Stimulated activated CD4-positive, alpha-beta T cell treated with anti-CD3 and anti-CD28 coated beads, Interleukin-12 subunit alpha, Interleukin-12 subunit beta, amount 100 ng/mL, for 48 hours (primary cell): ENCODE measurements at regions not wholly inside any gene's neighbourhood (a gene's known extent, or its start where the extent isn't known, plus 50 kb on each side); places are given as distances from the start of the nearest gene placed in this dataset.
A peak's percentile ranks its signal among the peaks of the same experiment; 100 is the strongest.
"Not testable (repeated sequence)": the region's sequence is repeated elsewhere in the genome, so short reads cannot be mapped to it uniquely, and the experiment has no call there.

Experiments used
- DNase-seq, 3 donors: peaks; one replicate each; pipeline ENCODE4 v3.0.0-alpha.2; 2020; ENCODE audit warnings: low read depth in 2 of 3, low spot score in 1 of 3

GRCh38 chr14:71388862-71389261 is 481.6 kb downstream of the PCNX1 start:
- DNase-seq, result no peak

GRCh38 chr14:71394386-71394785 is 487.1 kb downstream of the PCNX1 start:
- DNase-seq, result no peak

GRCh38 chr14:71395151-71395604 is 487.9 kb downstream of the PCNX1 start:
- no peak for DNase-seq

DNA sequence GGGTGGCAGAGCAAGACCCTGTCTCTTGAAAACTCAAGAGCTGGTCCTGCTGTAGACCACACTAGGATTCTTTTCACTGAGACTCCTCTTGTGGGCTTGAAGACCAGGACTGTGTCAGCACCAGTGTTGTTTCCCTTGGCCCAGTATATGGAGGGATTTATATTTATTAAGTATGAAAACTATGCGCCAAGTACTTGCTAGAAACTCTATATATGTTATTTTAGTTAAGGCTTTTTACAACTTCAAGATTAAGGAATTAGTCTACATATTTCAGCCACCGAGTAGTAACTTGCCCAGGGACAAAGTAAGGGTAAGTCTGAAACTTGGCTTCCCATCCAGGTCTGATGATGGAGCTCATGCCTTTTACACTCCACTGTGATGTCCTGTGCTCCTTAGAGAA is 488.4 kb downstream of the PCNX1 start:
- no peak for DNase-seq

DNA sequence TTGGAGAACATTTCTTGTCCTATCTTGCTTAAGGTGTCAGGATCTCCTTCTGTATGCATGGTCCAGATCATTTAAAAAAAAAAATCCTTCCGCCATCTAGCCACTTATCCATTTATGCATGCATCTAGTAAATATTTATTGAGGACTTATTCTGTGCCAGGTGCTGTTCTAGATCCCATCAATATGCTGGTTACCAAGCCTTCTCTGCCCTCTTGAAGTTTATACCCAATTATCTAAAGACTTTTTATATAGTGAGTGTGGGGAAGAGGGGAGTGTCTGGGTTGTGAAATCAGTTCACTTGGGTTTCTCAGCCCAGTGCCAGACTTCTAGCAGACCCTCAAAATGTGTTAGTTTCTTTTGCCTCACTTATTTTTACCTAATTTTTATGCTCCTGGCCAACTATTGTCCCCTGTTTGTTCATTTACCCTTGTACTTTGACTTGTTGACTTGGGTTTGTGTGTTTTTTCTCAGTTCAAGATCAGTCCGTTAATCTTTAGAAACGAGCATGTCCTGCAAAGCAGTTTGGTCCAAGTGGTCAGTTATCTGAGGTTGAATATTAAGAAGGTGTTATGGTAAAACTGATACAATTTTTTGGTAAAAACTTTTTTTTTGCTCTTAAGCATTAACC is 488.9 kb downstream of the PCNX1 start:
- no peak for DNase-seq

DNA sequence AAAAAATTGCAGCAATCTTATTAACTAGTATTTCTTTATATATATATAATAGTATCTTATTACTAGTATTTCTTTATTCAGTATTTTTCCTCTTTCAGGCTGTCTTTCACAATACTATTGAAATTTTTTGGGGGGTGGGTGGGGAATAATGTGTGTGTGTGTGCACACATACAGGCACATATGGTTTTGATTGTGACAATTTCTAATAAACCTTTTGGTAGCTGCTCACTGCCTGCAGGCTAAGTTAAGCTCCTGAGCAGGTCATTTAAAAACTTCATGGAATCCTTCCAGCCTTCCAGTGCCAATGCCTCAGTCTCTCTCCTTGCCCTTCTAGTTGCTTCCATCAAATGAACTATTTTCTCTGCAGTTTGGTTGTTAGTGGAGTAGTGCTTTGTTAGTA is 490.1 kb downstream of the PCNX1 start:
- DNase-seq, result no peak

- no peak for DNase-seq
These were observed 491.2 kb downstream of the PCNX1 start for GRCh38 chr14:71398450-71398849.

DNA sequence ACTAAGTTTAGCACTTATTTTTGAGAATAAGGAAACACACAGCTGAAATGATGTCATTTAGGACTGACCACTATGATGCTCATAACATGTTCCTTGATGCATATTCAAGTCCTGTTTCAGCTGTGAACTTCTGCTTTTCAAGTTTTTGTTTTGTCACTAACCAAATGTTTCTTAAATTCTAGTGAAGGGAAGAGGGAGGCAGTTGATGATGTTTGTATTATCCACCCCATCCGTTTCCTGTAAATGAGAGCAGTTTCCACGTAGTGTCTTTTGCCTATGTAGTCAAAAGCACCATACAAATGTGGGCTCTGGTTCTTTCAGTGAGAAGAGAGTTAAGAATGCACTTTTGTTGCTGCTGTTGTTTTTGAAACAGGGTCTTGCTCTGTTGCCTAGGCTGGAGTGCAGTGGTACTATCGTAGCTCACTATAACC is 491.8 kb downstream of the PCNX1 start:
- peak in 1 of 3 donors; percentile 37 for DNase-seq

- no peak for DNase-seq
These were observed 493.6 kb downstream of the PCNX1 start for GRCh38 chr14:71400871-71401321.

DNA sequence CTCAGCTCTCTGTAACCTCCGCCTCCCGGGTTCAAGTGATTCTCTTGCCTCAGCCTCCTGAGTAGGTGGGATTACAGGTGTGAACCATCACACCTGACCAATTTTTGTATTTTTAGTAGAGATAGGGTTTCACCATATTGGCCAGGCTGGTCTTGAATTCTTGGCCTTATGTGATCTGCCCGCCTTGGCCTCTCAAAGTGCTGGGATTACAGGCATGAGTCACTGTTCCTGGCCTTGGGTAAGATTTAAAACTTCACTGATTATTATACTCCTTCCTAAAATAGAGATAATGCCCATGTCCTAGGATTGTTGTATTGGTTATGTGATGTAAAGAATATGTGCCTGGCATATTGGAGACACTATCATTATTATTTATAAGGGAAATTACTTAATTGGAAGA is 495.2 kb downstream of the PCNX1 start:
- DNase-seq, result not testable (repeated sequence)

- no peak for DNase-seq
These were observed 496.4 kb downstream of the PCNX1 start for GRCh38 chr14:71403656-71404055.

DNA sequence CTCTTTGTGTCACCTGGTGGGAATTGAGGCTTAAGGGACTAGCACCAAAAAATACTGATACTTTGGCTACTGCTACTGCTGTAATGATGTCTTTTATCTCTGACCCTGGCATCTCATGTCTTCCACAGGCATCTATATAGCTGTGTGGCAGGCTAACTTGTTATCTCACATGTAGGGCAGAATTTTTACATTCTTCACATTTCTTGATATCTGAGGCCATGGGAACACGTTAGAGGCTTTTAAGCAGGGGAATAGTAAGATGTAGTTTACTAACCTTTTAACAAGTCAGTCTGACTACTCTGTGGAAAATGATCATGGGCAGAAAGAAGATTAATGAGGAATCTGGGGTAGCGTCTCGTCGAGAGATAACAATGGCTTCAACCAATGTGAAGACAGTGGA is 498.4 kb downstream of the PCNX1 start:
- DNase-seq, result no peak

DNA sequence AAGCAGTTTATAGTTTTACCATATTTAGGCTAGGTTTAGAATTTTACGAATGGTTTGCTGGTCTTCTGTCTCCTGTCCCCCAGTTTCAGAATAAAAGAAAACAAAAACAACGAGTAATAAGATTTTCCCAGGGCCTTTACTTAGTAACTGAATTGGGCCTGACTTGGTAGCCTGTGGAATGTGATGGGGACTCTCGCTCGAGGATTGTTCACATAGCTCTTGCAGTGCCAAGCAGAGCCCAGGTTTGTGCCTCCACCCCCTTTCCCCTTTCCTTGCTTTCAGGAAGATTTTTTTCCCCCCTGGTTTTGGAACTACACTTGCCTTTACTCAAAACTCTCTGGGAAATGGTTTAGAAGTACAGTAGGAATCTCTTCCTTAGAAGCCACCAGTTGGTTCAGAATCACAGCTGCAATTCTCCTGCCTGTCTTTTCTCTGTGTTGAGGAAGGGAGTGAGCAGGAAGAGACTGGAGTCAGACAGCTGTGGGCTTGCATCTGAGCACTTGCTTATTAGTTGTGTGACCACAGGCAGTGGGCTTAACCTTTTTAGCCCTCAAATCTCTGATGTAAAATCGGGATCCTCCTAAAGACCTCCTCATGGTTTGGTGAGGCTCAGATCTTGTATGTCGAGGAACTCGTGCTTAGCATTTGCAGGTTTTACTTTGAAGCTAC is 501.2 kb downstream of the PCNX1 start:
- no peak for DNase-seq

DNA sequence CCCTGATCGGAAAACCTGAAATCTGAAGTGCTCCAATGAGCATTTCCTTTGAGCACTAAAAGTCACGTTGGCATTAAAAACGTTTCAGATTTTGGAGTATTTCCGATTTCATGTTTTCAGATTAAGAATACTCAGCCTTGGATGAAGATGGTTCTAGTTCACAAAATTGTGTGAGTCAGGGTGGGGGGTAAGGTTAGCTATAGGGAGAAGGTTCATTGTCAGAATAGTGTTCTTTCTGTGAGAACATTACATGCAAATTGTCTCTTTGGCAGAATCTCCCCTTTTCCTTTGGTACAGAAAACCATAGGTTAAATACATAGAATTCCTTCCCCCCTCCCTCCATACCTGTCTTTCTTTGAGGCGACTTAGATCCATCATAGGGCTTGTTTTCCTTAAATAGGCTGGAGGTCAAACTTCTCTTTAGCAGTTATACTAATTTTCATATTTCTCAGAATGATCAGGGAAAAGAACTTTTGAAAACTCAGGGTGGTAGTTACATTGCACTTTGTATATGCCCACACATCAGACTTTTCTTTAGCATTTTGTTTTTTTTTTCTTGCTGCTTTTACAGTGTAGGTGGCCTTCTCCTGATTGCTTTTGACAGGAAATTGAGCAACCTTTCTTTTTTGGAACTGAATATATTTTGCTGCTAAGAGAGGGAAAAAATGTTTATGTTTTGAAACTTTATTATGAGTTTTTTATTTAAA is 503.5 kb downstream of the PCNX1 start:
- DNase-seq, result no peak

GRCh38 chr14:71411285-71411595 is 504.0 kb downstream of the PCNX1 start:
- DNase-seq, result no peak

GRCh38 chr14:71411738-71412137 is 504.5 kb downstream of the PCNX1 start:
- DNase-seq, result no peak

DNA sequence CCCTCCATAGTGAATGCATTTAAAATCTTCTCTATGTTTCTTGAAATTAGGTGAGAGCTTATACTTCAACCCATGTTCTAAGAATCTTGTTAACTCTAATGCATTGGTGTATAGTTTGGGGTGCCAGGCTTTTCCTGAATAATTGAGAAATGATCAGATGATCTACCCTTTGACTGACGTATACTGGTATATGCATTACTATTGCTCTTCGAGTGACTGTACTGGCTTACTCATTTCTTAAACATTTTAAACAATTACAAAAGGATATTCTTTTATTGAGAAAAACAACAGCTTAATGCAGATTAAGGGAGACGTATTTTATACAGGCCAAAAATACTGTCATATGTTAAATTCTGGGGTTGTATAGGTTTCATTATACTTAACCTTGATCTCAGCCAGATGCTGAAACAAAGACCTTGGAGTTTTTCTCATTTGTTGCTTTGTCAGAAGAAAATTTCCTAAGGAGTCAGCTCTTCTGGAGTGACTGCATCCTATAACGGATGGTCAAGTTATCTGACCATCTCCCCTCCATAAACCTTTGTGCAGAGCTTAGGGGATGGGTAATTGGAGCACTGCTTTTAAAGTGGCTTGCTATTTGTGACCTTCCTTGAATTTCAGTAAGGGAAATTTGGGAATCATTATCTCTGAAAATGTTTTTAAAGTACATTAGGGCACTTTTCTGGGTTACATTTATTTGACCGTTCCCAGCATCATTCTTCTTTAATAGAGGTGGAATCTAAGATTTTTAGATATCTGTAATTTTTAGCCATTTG is 507.6 kb downstream of the PCNX1 start:
- no peak for DNase-seq

- no peak for DNase-seq
These were observed 508.1 kb downstream of the PCNX1 start for GRCh38 chr14:71415404-71415690.

- no peak for DNase-seq
These were observed 509.1 kb downstream of the PCNX1 start for GRCh38 chr14:71416392-71416791.

- DNase-seq, result no peak
These were observed 511.4 kb downstream of the PCNX1 start for GRCh38 chr14:71418532-71419245.

DNA sequence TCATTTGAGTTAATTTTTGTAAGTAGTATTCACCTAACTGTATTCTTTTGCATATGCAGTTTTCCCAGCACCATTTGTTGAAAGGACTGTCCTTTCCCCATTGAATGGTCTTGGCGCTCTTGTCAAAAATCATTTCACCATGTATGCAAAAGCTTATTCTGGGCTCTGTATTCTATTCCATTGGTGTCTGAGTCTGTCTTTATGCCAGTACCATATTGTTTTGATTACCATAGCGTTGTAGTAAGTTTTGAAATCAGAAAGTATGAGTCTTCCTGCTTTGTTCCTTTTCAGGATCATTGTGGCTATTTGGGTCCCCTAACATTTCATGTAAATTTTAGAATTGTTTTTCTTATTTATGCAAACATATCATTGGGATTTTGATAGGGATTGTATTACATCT is 508.7 kb upstream of the RGS6 start:
- no peak for DNase-seq
